ENCODE measurements at regions not wholly inside any gene's neighbourhood (a gene's known extent, or its start where the extent isn't known, plus 50 kb on each side); places are given as distances from the start of the nearest gene placed in this dataset.

DNA sequence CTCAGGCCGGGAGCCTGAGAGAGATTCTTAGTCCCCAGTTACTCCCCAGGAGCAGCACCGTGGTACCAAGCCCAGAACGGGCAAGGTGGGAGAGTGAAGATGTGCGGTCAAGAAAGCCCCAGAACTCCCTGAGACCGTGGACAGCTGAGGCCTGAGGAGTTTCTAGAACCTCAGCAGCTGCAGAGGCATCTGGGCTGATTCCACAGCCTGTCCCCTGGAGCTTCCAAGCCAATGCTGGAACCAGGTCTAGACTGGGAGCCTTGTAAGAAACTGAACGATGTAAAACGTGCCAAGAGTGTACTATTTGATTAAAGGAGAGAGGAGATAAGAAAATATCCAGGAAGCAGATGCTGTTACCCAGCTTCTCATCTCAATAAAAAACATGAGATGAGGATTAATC lies 366.3 kb downstream of the TNS3 start:
- TF ChIP-seq, protein P1, sequence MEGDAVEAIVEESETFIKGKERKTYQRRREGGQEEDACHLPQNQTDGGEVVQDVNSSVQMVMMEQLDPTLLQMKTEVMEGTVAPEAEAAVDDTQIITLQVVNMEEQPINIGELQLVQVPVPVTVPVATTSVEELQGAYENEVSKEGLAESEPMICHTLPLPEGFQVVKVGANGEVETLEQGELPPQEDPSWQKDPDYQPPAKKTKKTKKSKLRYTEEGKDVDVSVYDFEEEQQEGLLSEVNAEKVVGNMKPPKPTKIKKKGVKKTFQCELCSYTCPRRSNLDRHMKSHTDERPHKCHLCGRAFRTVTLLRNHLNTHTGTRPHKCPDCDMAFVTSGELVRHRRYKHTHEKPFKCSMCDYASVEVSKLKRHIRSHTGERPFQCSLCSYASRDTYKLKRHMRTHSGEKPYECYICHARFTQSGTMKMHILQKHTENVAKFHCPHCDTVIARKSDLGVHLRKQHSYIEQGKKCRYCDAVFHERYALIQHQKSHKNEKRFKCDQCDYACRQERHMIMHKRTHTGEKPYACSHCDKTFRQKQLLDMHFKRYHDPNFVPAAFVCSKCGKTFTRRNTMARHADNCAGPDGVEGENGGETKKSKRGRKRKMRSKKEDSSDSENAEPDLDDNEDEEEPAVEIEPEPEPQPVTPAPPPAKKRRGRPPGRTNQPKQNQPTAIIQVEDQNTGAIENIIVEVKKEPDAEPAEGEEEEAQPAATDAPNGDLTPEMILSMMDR (IDR thresholded peaks at IDR 0.05): no peak
- TF ChIP-seq POLR2AphosphoS5 (IDR thresholded peaks at IDR 0.05) (no peak), POLR2A (IDR thresholded peaks at IDR 0.05) (no peak)
